A673 (cell line): ENCODE measurements at regions not wholly inside any gene's neighbourhood (a gene's known extent, or its start where the extent isn't known, plus 50 kb on each side); places are given as distances from the start of the nearest gene placed in this dataset.

Source experiments
- EZH2 ChIP-seq: fragments of 200-600 bp; sonication (generic); IDR thresholded peaks from 2 replicates; pipeline ENCODE4 v1.6.1; 2017; ENCODE audit warnings: borderline replicate concordance, low read depth, mild to moderate bottlenecking, mixed read lengths, antibody characterized with exemption, low read length; ENCODE audit not compliant: poor library complexity, severe bottlenecking
- TF ChIP-seq, protein P1 (sequence below): fragments of 300-800, 200-600 bp; sonication (generic); conservative IDR thresholded peaks from 2 replicates; pipeline ENCODE4 v1.5.1; 2017; ENCODE audit warnings: low read depth, mild to moderate bottlenecking, antibody characterized with exemption, low read length, moderate library complexity, mixed read lengths

DNA sequence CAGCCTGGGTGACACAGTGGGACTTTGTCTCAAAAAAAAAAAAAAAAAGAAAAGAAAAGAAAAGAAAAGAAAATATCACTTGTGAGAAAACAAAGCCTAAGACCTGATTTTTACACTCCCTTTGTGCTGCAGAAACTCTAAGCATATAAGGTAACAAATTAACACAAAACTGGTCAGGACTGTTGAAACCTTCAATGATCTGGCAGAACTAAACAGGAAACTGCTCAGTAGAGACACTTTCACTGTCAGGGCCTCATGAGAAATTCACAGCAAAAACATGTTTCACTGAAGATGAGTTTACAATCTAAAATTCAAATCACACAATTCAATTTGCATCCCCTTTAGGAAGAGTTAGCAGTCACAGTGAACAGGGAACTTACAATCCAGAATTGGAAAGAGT lies 69.1 kb upstream of the HOPX start:
- TF ChIP-seq, protein P1, sequence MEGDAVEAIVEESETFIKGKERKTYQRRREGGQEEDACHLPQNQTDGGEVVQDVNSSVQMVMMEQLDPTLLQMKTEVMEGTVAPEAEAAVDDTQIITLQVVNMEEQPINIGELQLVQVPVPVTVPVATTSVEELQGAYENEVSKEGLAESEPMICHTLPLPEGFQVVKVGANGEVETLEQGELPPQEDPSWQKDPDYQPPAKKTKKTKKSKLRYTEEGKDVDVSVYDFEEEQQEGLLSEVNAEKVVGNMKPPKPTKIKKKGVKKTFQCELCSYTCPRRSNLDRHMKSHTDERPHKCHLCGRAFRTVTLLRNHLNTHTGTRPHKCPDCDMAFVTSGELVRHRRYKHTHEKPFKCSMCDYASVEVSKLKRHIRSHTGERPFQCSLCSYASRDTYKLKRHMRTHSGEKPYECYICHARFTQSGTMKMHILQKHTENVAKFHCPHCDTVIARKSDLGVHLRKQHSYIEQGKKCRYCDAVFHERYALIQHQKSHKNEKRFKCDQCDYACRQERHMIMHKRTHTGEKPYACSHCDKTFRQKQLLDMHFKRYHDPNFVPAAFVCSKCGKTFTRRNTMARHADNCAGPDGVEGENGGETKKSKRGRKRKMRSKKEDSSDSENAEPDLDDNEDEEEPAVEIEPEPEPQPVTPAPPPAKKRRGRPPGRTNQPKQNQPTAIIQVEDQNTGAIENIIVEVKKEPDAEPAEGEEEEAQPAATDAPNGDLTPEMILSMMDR = no peak
- no peak for TF ChIP-seq EZH2
